Omental fat pad (tissue), 3 donors: ENCODE measurements at regions not wholly inside any gene's neighbourhood (a gene's known extent, or its start where the extent isn't known, plus 50 kb on each side); places are given as distances from the start of the nearest gene placed in this dataset.

Experiments used
- ATAC-seq: fragments of 150-250 bp; one replicate; pipeline ENCODE4 v1.9.1; 2016; ENCODE audit warnings: mild to moderate bottlenecking, moderate library complexity; ENCODE audit not compliant: low FRiP score
- DNase-seq: peaks from one replicate; pipeline ENCODE4 v3.0.0-alpha.2; 2019; ENCODE audit warnings: low spot score
- CTCF ChIP-seq, 3 donors: fragments of 450-650 bp; IDR thresholded peaks; one replicate each; pipeline ENCODE4 v1.5.1; 2016 to 2017; ENCODE audit warnings: antibody characterized with exemption in 3 of 3, mild to moderate bottlenecking in 3 of 3, moderate library complexity in 2 of 3

- no peak for ATAC-seq
- no peak for TF ChIP-seq CTCF (IDR thresholded peaks at IDR 0.05)
- no peak for DNase-seq
Measured at GRCh38 chr3:28907616-28908015, 373.3 kb upstream of the RBMS3 start.

GRCh38 chr3:28912120-28912885, 368.6 kb upstream of the RBMS3 start:
- TF ChIP-seq CTCF (IDR thresholded peaks at IDR 0.05) = no peak
- ATAC-seq (no peak), DNase-seq (no peak)

GRCh38 chr3:28915741-28916500, 364.9 kb upstream of the RBMS3 start:
- ATAC-seq (no peak), DNase-seq (no peak)
- TF ChIP-seq CTCF (IDR thresholded peaks at IDR 0.05) = no peak

DNA sequence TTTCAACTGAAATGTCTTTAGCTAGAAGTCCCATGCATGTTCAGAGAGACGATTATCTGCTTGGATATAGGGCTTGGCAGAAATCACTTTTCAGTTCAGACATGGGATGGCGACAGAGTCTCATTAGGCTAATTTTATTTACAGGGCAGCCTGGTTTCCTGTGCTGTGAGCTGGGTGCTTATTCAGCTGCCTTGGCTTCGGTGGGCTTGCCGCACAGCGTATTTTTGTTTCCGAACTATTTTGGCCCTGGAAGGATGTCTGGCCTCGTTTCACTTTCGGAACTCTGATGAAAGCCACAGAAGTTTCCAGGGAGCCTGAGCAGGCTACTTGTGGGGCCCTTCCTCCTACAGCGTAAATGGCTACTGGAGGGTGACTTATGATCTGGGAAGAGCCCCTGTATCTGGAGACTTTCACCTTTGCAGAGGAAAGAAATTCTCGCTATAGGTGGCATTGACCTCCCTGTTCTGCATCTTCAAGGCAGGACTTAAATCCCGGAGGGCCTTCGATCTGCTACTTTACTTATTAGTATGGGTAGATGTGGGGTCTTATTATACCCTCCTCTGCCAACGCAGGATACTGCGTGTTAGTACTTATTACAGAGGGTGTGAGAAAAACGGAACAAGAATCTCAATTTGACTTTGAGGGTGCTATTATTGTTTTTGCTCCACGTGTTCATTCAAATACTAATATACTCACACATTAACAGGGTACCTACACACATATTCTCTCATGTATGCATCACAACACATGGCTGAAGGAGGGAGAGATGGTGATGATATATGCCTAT, 364.0 kb upstream of the RBMS3 start:
- ATAC-seq (peak; percentile 64), DNase-seq (no peak)
- no peak for TF ChIP-seq CTCF (IDR thresholded peaks at IDR 0.05)

- DNase-seq (no peak), ATAC-seq (no peak)
- no peak for TF ChIP-seq CTCF (IDR thresholded peaks at IDR 0.05)
Measured at GRCh38 chr3:28917895-28918475, 362.9 kb upstream of the RBMS3 start.

- no peak for TF ChIP-seq CTCF (IDR thresholded peaks at IDR 0.05)
- DNase-seq (no peak), ATAC-seq (no peak)
Measured at GRCh38 chr3:28922376-28922775, 358.5 kb upstream of the RBMS3 start.
